NB4 (cell line): ENCODE measurements at regions not wholly inside any gene's neighbourhood (a gene's known extent, or its start where the extent isn't known, plus 50 kb on each side); places are given as distances from the start of the nearest gene placed in this dataset.

Source experiments
- MYC ChIP-seq: IDR thresholded peaks from 2 replicates; pipeline ENCODE4 v1.6.1; 2011; ENCODE audit warnings: low read depth, low read length
- POLR2A ChIP-seq: IDR thresholded peaks from 2 replicates; pipeline ENCODE4 v1.6.1; 2011; ENCODE audit warnings: mild to moderate bottlenecking; ENCODE audit not compliant: insufficient read length; ENCODE audit errors: extremely low read depth
- TF ChIP-seq, protein P1 (sequence below): IDR thresholded peaks from one replicate; pipeline ENCODE4 v1.5.1; 2012; ENCODE audit warnings: low read depth, low read length

DNA sequence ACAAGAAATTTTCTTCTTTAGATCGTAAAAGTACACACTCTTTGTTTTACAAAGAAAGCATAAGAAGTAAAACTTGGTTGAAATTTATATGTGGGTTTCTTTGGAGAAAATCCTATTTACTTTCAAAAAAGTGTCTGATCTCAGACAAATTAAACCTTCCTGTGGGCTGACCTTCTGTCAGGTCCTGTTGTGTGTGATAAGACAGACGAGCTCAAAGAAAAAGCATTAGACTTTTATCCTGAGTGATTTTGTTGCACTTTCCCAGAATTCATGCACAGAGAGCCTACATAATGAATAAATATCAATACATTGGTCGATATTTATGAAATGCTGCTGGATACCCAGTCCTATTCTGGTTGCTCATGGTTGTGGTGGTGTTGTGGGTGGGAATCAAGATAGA is 302.1 kb upstream of the SYNCRIP start:
- TF ChIP-seq, protein P1, sequence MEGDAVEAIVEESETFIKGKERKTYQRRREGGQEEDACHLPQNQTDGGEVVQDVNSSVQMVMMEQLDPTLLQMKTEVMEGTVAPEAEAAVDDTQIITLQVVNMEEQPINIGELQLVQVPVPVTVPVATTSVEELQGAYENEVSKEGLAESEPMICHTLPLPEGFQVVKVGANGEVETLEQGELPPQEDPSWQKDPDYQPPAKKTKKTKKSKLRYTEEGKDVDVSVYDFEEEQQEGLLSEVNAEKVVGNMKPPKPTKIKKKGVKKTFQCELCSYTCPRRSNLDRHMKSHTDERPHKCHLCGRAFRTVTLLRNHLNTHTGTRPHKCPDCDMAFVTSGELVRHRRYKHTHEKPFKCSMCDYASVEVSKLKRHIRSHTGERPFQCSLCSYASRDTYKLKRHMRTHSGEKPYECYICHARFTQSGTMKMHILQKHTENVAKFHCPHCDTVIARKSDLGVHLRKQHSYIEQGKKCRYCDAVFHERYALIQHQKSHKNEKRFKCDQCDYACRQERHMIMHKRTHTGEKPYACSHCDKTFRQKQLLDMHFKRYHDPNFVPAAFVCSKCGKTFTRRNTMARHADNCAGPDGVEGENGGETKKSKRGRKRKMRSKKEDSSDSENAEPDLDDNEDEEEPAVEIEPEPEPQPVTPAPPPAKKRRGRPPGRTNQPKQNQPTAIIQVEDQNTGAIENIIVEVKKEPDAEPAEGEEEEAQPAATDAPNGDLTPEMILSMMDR, result no peak
- TF ChIP-seq POLR2A (no peak), MYC (no peak)
